Neural cell (in vitro differentiated cells): ENCODE measurements at regions not wholly inside any gene's neighbourhood (a gene's known extent, or its start where the extent isn't known, plus 50 kb on each side); places are given as distances from the start of the nearest gene placed in this dataset.

Experiments used
- CTCF ChIP-seq: fragments of 450-650 bp; IDR thresholded peaks from 2 replicates; pipeline ENCODE4 v1.5.1; 2014; ENCODE audit warnings: antibody characterized with exemption, mild to moderate bottlenecking, moderate library complexity; ENCODE audit not compliant: poor library complexity, severe bottlenecking
- EP300 ChIP-seq: fragments of 450-650 bp; conservative IDR thresholded peaks from 2 replicates; pipeline ENCODE4 v1.6.1; 2014; ENCODE audit warnings: antibody characterized with exemption, mild to moderate bottlenecking, moderate library complexity; ENCODE audit not compliant: poor library complexity, severe bottlenecking
- EZH2 ChIP-seq: fragments of 200-600, 300-800 bp; shearing (Covaris generic), sonication (generic); IDR thresholded peaks from 2 replicates; pipeline ENCODE4 v1.6.1; 2014; ENCODE audit warnings: antibody characterized with exemption, low read length, borderline replicate concordance, mild to moderate bottlenecking; ENCODE audit not compliant: insufficient read depth, poor library complexity, severe bottlenecking
- MXI1 ChIP-seq: fragments of 450-650 bp; conservative IDR thresholded peaks from 2 replicates; pipeline ENCODE4 v1.6.1; 2014; ENCODE audit warnings: antibody characterized with exemption, mild to moderate bottlenecking; ENCODE audit not compliant: poor library complexity, severe bottlenecking
- POLR2AphosphoS5 ChIP-seq: IDR thresholded peaks from 2 replicates; pipeline ENCODE4 v1.6.1; 2012
- RAD21 ChIP-seq: fragments of 450-650 bp; conservative IDR thresholded peaks from 2 replicates; pipeline ENCODE4 v1.6.1; 2014; ENCODE audit warnings: antibody characterized with exemption, mild to moderate bottlenecking, moderate library complexity
- REST ChIP-seq: IDR thresholded peaks from 2 replicates; pipeline ENCODE4 v1.6.1; 2012; ENCODE audit warnings: borderline replicate concordance
- SMC3 ChIP-seq: fragments of 450-650 bp; conservative IDR thresholded peaks from 2 replicates; pipeline ENCODE4 v1.6.1; 2014; ENCODE audit warnings: antibody characterized with exemption, mild to moderate bottlenecking, moderate library complexity; ENCODE audit not compliant: poor library complexity
- TAF1 ChIP-seq: IDR thresholded peaks from 2 replicates; pipeline ENCODE4 v1.6.1; 2012; ENCODE audit warnings: low read depth

GRCh38 chr6:9103876-9104521 lies 668.7 kb upstream of the SLC35B3 start:
- no peak for TF ChIP-seq CTCF
- no peak for TF ChIP-seq REST
- TF ChIP-seq EP300: no peak
- no peak for TF ChIP-seq MXI1
- no peak for TF ChIP-seq POLR2AphosphoS5
- TF ChIP-seq EZH2: no peak
- no peak for TF ChIP-seq RAD21
- no peak for TF ChIP-seq SMC3
- no peak for TF ChIP-seq TAF1
